Mammary epithelial cell (primary cell): ENCODE measurements at regions not wholly inside any gene's neighbourhood (a gene's known extent, or its start where the extent isn't known, plus 50 kb on each side); places are given as distances from the start of the nearest gene placed in this dataset.
"Not testable (repeated sequence)": the region's sequence is repeated elsewhere in the genome, so short reads cannot be mapped to it uniquely, and the experiment has no call there.

Source experiments
- EZH2 ChIP-seq: IDR thresholded peaks from 2 replicates; pipeline ENCODE4 v1.6.1; 2012; ENCODE audit warnings: low read length, inconsistent platforms, borderline replicate concordance
- TF ChIP-seq, protein P1 (sequence below), 2 donors: IDR thresholded peaks in 1 of 2; conservative IDR thresholded peaks in 1 of 2; 2 replicates each; pipeline ENCODE4 v1.5.1; 2011 to 2012; ENCODE audit warnings: inconsistent platforms in 2 of 2, low read length in 2 of 2, mild to moderate bottlenecking in 2 of 2, control low read depth in 1 of 2, low read depth in 1 of 2; ENCODE audit not compliant: insufficient read depth in 1 of 2; ENCODE audit errors: extremely low read depth in 1 of 2

DNA sequence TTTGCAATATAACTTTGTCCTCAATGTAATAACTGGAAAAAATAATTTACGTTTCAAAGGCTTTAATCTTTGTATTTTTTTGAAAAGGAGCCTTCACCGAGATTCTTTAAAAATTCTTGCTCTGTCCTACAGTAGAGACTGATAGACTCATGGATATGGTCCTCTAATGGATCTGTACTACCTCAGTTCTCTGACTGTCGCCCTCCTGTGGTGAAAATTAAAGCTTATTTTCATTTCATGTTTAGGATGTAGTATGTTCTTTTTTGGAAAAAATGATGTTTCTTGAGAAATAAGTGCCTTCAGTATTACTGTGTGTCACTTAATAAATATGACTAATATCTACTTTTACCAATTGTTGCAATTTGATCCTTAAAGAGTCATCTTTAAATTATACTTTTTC is 2681.5 kb upstream of the DEFB115 start:
- TF ChIP-seq, protein P1, sequence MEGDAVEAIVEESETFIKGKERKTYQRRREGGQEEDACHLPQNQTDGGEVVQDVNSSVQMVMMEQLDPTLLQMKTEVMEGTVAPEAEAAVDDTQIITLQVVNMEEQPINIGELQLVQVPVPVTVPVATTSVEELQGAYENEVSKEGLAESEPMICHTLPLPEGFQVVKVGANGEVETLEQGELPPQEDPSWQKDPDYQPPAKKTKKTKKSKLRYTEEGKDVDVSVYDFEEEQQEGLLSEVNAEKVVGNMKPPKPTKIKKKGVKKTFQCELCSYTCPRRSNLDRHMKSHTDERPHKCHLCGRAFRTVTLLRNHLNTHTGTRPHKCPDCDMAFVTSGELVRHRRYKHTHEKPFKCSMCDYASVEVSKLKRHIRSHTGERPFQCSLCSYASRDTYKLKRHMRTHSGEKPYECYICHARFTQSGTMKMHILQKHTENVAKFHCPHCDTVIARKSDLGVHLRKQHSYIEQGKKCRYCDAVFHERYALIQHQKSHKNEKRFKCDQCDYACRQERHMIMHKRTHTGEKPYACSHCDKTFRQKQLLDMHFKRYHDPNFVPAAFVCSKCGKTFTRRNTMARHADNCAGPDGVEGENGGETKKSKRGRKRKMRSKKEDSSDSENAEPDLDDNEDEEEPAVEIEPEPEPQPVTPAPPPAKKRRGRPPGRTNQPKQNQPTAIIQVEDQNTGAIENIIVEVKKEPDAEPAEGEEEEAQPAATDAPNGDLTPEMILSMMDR (conservative IDR thresholded peaks at IDR 0.05 in 1 of 2, IDR thresholded peaks at IDR 0.05 in 1 of 2; ENCODE audit: extremely low read depth in 1 of 2, insufficient read depth in 1 of 2, low read depth in 1 of 2, low read length in 2 of 2), result not testable (repeated sequence)
- TF ChIP-seq EZH2, result not testable (repeated sequence)
